ENCODE measurements at regions not wholly inside any gene's neighbourhood (a gene's known extent, or its start where the extent isn't known, plus 50 kb on each side); places are given as distances from the start of the nearest gene placed in this dataset.
A peak's percentile ranks its signal among the peaks of the same experiment; 100 is the strongest.
"Not testable (repeated sequence)": the region's sequence is repeated elsewhere in the genome, so short reads cannot be mapped to it uniquely, and the experiment has no call there.

DNA sequence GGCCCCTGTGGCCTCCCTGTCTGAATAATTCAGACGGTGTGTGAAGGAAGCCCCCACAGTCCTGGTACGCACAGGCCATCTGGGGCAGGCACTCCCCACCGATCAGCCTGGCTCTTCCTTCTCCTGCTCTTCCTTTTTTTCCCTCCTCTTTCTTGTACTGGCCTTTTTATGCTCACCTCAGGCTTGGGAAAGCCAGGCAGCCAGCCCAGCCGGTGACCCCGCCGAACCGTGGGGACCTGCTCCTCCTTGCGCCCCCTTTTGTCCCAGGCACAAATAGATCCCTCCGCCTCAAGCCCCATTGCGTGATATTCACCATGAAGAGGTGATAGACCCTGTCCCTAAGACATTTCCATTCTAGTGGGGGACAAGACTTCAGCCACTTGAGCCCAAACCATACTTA, 80.2 kb upstream of the BRD7 start:
- no peak for DNase-seq

- DNase-seq: no peak
These were observed 79.7 kb upstream of the BRD7 start for GRCh38 chr16:50448522-50448921.

DNA sequence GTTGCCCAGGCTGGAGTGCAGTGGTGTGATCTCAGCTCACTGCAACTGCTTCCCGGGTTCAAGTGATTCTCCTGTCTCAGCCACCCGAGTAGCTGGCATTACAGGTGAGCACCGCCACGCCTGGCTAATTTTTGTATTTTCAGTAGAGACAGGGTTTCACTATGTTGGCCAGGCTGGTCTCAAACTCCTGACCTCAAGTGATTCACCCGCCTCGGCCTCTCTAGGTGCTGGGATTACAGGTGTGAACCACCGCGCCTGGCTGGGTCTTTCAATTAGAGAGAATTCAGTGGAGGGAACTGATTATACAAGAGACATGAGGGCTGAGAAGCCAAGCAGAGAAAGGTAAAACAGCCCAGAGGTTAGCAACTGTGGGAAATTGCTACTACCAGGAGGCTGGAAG, 78.6 kb upstream of the BRD7 start:
- not testable (repeated sequence) for DNase-seq

DNA sequence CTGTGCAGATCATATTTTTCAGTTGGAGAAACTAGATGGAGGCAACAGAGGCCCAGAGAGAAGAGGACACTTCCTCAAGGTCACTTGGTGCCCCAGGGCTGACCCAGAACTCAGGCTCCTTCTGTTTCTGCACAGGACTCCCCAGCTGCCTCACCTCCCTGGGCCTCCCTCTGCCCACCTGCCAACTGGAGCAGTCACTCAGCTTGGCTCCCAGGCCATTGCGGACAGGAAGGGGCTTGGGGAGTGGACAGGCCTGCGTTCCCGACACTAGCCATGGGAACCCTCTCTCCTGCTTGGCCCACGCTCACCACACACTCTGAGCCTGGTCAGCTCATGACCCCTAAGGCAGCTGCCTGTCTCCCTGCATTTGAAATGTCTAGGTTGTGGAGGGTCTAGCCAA, 78.1 kb upstream of the BRD7 start:
- DNase-seq: no peak

- DNase-seq: no peak
These were observed 77.1 kb upstream of the BRD7 start for GRCh38 chr16:50445621-50446555.

- DNase-seq: no peak
These were observed 75.7 kb upstream of the BRD7 start for GRCh38 chr16:50444526-50444925.

DNA sequence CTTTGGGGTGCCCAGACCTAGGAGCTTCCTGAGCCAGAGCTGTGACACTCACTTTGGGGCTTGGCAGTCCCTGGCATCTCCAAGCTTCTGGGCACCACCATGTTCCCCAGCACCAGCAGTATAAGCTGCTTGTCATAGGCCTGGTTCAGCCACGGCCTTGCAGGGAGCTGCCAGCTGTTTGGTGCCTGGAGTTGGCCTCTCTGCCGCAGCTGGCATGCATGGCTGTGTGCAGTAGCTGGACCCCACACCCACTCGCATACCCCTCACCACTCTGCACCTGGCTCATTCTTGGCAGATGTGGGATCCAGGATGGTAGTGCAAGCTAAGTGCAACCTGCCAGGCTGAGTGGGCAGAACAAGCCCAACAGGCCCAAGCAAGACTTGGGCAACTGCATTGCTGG, 73.4 kb upstream of the BRD7 start:
- no peak for DNase-seq

DNA sequence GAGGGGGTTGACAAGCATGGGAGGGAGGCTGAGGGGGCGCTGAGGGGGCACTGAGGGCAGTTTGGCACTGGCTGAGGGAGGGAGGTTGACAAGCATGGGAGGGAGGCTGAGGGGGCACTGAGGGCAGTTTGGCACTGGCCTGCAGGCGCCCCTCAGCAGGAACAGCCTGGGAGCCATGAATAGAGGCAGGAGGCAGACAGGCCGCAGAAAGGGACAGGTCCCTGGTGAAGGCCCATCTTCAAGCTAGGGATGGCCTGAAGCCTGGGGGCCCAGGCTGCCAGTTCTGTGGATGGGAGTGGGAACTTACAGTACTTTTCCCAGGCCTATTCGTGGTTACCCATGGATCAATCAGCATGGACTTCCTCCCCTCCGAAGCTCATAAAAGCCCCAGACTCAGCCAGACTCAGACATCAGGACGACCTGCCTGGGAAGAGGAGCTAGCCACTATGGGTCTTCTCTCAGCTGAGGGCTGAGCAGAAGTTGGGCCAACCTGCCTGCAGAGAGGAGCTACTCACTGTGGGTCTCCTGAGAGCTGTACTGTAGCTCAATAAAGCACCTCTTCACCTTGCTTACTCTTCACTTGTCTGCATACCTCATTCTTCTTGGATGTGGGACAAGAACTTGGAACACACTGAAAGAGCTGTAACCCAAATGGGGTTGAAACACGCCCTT, 72.8 kb upstream of the BRD7 start:
- DNase-seq: peak; percentile 26

- DNase-seq: peak; percentile 32
These were observed 72.2 kb upstream of the BRD7 start for GRCh38 chr16:50440991-50441390.

GRCh38 chr16:50440531-50440930, 71.7 kb upstream of the BRD7 start:
- DNase-seq: no peak

- no peak for DNase-seq
These were observed 69.1 kb upstream of the BRD7 start for GRCh38 chr16:50437769-50438437.

DNA sequence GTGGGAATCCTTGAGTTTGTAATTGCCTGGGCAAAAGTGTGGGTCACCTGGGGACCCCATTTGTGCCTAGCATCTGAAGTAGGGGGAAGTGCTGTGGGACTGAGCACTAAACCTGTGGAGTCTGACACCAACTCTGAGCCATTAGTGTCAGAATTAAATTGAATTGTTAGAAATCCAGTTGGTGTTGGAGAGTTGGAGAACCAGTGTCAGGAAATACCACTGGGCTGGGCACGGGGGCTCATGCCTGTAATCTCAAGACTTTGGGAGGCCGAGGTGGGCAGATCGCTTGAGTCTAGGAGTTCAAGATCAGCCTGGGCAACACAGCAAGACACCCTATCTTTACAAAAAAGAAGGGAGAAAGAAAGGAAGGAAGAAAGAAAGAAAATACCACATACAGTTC, 67.5 kb upstream of the BRD7 start:
- no peak for DNase-seq

- no peak for DNase-seq
These were observed 66.2 kb upstream of the BRD7 start for GRCh38 chr16:50434872-50435478.

DNA sequence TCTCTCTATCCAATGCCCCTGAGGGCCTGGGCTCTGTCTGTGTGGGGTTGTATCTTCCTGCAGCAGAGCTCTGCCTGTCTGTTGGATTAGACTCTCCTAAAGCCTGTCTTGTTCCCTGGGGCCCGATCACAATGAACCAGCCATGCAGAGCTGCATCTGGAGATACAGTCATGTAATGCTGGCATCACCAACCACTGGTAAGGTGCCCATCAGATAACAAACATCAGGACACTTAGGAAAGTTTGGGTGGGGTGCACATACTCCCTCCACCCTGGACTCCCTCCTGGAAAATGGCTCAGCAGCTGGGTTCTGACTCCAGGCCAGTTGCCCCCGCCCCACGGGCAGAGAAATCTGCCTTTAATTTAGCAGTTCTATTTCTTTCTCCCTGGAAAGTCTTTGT, 61.3 kb upstream of the BRD7 start:
- no peak for DNase-seq

DNA sequence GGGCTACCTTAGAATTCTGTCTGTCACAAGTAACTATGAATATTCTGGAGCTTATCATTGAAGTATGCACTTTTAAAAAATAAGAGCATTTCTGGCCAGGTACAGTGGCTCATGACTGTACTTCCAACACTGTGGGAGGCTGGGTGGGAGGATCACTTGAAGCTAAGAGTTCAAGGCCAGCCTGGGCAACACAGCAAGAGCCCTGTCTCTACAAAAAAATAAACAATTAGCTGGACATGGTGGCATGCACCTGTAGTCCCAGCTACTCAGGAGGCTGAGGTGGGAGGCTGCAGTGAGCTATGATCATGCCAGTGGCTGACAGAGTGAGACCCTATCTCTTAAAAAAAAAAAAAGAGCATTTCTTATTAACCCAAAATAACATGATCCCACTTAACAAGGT, 60.0 kb upstream of the BRD7 start:
- no peak for DNase-seq

- DNase-seq: no peak
These were observed 59.3 kb upstream of the BRD7 start for GRCh38 chr16:50428116-50428515.

- no peak for DNase-seq
These were observed 58.3 kb upstream of the BRD7 start for GRCh38 chr16:50427107-50427506.

GRCh38 chr16:50425648-50426047, 56.9 kb upstream of the BRD7 start:
- DNase-seq: no peak

DNA sequence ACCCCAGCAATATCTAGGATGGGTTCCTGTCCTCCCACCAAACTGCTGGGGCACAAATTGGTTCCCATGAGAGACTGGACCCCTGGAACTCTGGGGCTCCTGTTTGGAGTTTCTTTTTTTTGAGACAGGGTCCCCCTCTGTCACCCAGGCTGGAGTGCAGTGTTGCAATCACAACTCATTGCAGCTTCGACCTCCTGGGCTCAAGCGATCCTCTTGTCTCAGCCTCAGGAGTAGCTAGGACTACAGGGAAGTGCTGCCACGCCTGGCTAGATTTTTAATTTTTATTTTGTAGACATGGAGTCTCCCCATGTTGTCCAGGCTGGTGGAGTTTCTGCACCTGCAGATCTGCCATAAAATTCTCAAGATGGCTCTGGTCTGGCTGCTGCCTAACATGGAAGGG, 56.3 kb upstream of the BRD7 start:
- no peak for DNase-seq

- no peak for DNase-seq
These were observed 54.1 kb upstream of the BRD7 start for GRCh38 chr16:50422926-50423325.

GRCh38 chr16:50419116-50419515, 50.3 kb upstream of the BRD7 start:
- no peak for DNase-seq

All from activated CD8-positive, alpha-beta memory T cell treated with anti-CD3 and anti-CD28 coated beads for 24 hours (primary cell).